ENCODE measurements at regions not wholly inside any gene's neighbourhood (a gene's known extent, or its start where the extent isn't known, plus 50 kb on each side); places are given as distances from the start of the nearest gene placed in this dataset.

GRCh38 chr15:31446546-31446945 is 119.9 kb downstream of the KLF13 start:
- TF ChIP-seq POLR2AphosphoS5 (IDR thresholded peaks at IDR 0.05; ENCODE audit: low read depth, low read length) (no peak), TAF1 (IDR thresholded peaks at IDR 0.05; ENCODE audit: borderline replicate concordance, insufficient read depth, low read length) (no peak)
- TF ChIP-seq, protein P1, sequence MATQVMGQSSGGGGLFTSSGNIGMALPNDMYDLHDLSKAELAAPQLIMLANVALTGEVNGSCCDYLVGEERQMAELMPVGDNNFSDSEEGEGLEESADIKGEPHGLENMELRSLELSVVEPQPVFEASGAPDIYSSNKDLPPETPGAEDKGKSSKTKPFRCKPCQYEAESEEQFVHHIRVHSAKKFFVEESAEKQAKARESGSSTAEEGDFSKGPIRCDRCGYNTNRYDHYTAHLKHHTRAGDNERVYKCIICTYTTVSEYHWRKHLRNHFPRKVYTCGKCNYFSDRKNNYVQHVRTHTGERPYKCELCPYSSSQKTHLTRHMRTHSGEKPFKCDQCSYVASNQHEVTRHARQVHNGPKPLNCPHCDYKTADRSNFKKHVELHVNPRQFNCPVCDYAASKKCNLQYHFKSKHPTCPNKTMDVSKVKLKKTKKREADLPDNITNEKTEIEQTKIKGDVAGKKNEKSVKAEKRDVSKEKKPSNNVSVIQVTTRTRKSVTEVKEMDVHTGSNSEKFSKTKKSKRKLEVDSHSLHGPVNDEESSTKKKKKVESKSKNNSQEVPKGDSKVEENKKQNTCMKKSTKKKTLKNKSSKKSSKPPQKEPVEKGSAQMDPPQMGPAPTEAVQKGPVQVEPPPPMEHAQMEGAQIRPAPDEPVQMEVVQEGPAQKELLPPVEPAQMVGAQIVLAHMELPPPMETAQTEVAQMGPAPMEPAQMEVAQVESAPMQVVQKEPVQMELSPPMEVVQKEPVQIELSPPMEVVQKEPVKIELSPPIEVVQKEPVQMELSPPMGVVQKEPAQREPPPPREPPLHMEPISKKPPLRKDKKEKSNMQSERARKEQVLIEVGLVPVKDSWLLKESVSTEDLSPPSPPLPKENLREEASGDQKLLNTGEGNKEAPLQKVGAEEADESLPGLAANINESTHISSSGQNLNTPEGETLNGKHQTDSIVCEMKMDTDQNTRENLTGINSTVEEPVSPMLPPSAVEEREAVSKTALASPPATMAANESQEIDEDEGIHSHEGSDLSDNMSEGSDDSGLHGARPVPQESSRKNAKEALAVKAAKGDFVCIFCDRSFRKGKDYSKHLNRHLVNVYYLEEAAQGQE (IDR thresholded peaks at IDR 0.05; ENCODE audit: insufficient read depth in 1 of 2, low read depth in 2 of 2, low read length in 2 of 2): no peak

All from PFSK-1 (cell line).